Suprapubic skin (tissue), 4 donors: ENCODE measurements at regions not wholly inside any gene's neighbourhood (a gene's known extent, or its start where the extent isn't known, plus 50 kb on each side); places are given as distances from the start of the nearest gene placed in this dataset.

Experiments
- CTCF ChIP-seq, 2 donors: fragments of 200-600 bp in 1 of 2; fragments of 450-650 bp in 1 of 2; sonication (generic) in 1 of 2; IDR thresholded peaks; one replicate each; pipeline ENCODE4 v1.5.1; 2016 to 2019; ENCODE audit warnings: antibody characterized with exemption in 2 of 2, mild to moderate bottlenecking in 1 of 2, moderate library complexity in 1 of 2
- EP300 ChIP-seq: sonication (generic); formaldehyde crosslinking; IDR thresholded peaks from one replicate; pipeline ENCODE4 v1.6.1; 2017; ENCODE audit warnings: antibody characterized with exemption
- POLR2A ChIP-seq, 2 donors: fragments of 450-650 bp; IDR thresholded peaks; one replicate each; pipeline ENCODE4 v1.6.1; 2017; ENCODE audit warnings: antibody characterized with exemption in 2 of 2, mild to moderate bottlenecking in 2 of 2, moderate library complexity in 2 of 2
- POLR2AphosphoS5 ChIP-seq, 3 donors: sonication (generic); formaldehyde crosslinking; IDR thresholded peaks; one replicate each; pipeline ENCODE4 v1.6.1; 2017; ENCODE audit warnings: antibody characterized with exemption in 3 of 3

- TF ChIP-seq CTCF (IDR thresholded peaks at IDR 0.05) (no peak), POLR2A (IDR thresholded peaks at IDR 0.05) (no peak), POLR2AphosphoS5 (IDR thresholded peaks at IDR 0.05) (no peak), EP300 (no peak)
Measured at GRCh38 chr20:24890286-24890685, 58.8 kb upstream of the CST7 start.
